Adrenal gland (tissue), 9 donors: ENCODE measurements at regions not wholly inside any gene's neighbourhood (a gene's known extent, or its start where the extent isn't known, plus 50 kb on each side); places are given as distances from the start of the nearest gene placed in this dataset.

Experiments
- DNase-seq, 7 donors: peaks; one replicate each; pipeline ENCODE4 v3.0.0-alpha.2; 2019 to 2020
- H3K27ac ChIP-seq, 5 donors: fragments of 200-600 bp; sonication (generic) in 4 of 5; 1 replicate in 3 of 5; 2 replicates in 2 of 5; pipeline versions ENCODE4 v1.5.1 to v1.8.0; 2016 to 2020; ENCODE audit warnings: mild to moderate bottlenecking in 1 of 5
- H3K27me3 ChIP-seq: fragments of 200-600 bp; 2 replicates; pipeline ENCODE4 v1.8.0; 2021
- H3K36me3 ChIP-seq, 2 donors: fragments of 200-600 bp; replicated peaks in 1 of 2; 1 replicate in 1 of 2; 2 replicates in 1 of 2; pipeline versions ENCODE4 v1.5.1 to v1.8.0; 2018 to 2022
- H3K4me1 ChIP-seq, 2 donors: fragments of 200-600 bp; replicated peaks in 1 of 2; 1 replicate in 1 of 2; 2 replicates in 1 of 2; pipeline versions ENCODE4 v1.5.1 to v1.8.0; 2018 to 2021
- H3K4me3 ChIP-seq, 4 donors: fragments of 200-600 bp; sonication (generic) in 3 of 4; one replicate each; pipeline ENCODE4 v1.5.1; 2016 to 2018
- H3K9me3 ChIP-seq, 3 donors: fragments of 200-600 bp; sonication (generic) in 1 of 3; replicated peaks in 1 of 3; 1 replicate in 2 of 3; 2 replicates in 1 of 3; pipeline versions ENCODE4 v1.5.1 to v1.8.0; 2016 to 2021
- POLR2A ChIP-seq, 2 donors: fragments of 450-650 bp; IDR thresholded peaks; one replicate each; pipeline ENCODE4 v1.6.1; 2017; ENCODE audit warnings: antibody characterized with exemption in 2 of 2, mild to moderate bottlenecking in 2 of 2, moderate library complexity in 1 of 2
- WGBS, 4 donors: extraction: QIAGEN DNeasy Blood & Tissue Kit in 2 of 4; methylation state at CpG; one replicate each; pipeline versions ENCODE4 v1.1.5 to v1.1.7; 2013 to 2017; 5-methylcytosine and 5-hydroxymethylcytosine counted together
- intact Hi-C, 2 donors: fragments of 100-400 bp; cut with DNase I; formaldehyde crosslinking; loops; one replicate each; pipeline versions ENCODE4 v1.14.1 to v1.15.0; 2022 to 2023
- TF ChIP-seq, protein P1 (sequence below), 6 experiments: fragments of 450-650 bp in 4 of 6; fragments of 200-600 bp in 2 of 6; sonication (generic) in 1 of 6; IDR thresholded peaks; 1 replicate in 5 of 6; 2 replicates in 1 of 6; pipeline versions ENCODE4 v1.5.1 to v1.8.0; 2016 to 2021; ENCODE audit warnings: antibody characterized with exemption in 6 of 6, mild to moderate bottlenecking in 2 of 6, moderate library complexity in 1 of 6
- donor health status: healthy with polysubstance abuse.
- donor health status: Bipolar disorder and iron deficiency.
- donor health status: DM: yes; HTN: yes; CAD: no.
- donor health status: DM: no; HTN: no; CAD: no.
- donor health status: DM: no; HTN: no; CAD: no.

DNA sequence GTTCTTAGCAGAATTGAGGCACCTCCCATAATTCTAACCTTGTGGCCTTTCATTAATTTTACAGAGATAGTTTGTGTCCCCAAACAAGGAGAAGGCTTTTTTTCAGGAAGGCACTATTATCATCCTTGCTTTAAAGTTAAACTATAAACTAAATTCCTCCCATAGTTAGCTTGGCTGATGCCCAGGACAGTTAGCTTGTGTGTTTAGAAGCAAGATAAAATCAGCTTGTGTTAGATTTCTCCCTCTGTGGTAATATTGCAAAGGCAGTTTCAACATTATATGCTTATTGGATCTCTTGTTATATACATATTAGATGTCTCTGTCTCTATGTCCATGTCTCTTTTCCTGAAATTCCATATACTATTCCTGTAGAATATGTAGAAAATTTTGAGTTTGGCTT lies 342.7 kb downstream of the TBC1D4 start:
- DNase-seq, result no peak
- no peak overlapping the region for H3K4me3 ChIP-seq
- no peaks in the 10 kb centered on the region for H3K9me3 ChIP-seq
- intact Hi-C loops, result no loop called here
- TF ChIP-seq, protein P1, sequence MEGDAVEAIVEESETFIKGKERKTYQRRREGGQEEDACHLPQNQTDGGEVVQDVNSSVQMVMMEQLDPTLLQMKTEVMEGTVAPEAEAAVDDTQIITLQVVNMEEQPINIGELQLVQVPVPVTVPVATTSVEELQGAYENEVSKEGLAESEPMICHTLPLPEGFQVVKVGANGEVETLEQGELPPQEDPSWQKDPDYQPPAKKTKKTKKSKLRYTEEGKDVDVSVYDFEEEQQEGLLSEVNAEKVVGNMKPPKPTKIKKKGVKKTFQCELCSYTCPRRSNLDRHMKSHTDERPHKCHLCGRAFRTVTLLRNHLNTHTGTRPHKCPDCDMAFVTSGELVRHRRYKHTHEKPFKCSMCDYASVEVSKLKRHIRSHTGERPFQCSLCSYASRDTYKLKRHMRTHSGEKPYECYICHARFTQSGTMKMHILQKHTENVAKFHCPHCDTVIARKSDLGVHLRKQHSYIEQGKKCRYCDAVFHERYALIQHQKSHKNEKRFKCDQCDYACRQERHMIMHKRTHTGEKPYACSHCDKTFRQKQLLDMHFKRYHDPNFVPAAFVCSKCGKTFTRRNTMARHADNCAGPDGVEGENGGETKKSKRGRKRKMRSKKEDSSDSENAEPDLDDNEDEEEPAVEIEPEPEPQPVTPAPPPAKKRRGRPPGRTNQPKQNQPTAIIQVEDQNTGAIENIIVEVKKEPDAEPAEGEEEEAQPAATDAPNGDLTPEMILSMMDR (IDR thresholded peaks at IDR 0.05), result no peak
- no peak for TF ChIP-seq POLR2A (IDR thresholded peaks at IDR 0.05)
- H3K27me3 ChIP-seq, result no peaks in the 10 kb centered on the region
- no peaks in the 10 kb centered on the region for H3K36me3 ChIP-seq
- H3K27ac ChIP-seq, result no peak overlapping the region
- H3K4me1 ChIP-seq, result no peaks in the 10 kb centered on the region

- H3K27me3 ChIP-seq, result no peaks in the 10 kb centered on the region
- TF ChIP-seq, protein P1 (IDR thresholded peaks at IDR 0.05), result no peak
- TF ChIP-seq POLR2A (IDR thresholded peaks at IDR 0.05), result no peak
- DNase-seq, result no peak
- H3K36me3 ChIP-seq, result no peaks in the 10 kb centered on the region
- no peak overlapping the region for H3K27ac ChIP-seq
- no peaks in the 10 kb centered on the region for H3K9me3 ChIP-seq
- no peaks in the 10 kb centered on the region for H3K4me1 ChIP-seq
- intact Hi-C loops, result no loop called here
- WGBS, 4 donors, result 48 to 57% (median 54%) methylated on average over 3 of the region's 3 CpGs
- H3K4me3 ChIP-seq, result no peak overlapping the region
Observed at GRCh38 chr13:75137911-75138571, 343.9 kb downstream of the TBC1D4 start.

DNA sequence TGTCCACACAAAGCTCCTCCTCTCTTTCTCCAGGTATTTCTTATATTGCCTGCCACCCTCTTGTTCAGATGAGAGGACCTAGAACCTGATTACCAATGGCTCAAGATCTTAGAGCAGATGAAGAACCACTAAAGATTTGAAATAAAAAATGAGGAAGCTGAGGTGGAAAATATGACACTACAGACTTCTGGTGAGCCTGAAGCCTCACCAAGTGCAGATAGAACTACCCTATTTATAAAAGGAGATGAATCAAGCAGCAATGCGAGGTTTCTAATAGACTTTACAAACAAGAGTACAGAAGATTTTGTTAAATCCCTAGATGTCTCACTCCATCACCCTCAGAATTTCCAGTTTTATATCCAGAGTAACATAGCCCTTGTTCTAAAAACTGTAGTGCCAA lies 345.8 kb downstream of the TBC1D4 start:
- Histone ChIP-seq H3K36me3 (no peaks in the 10 kb centered on the region), H3K27ac (no peak overlapping the region), H3K4me3 (no peak overlapping the region), H3K27me3 (no peaks in the 10 kb centered on the region), H3K9me3 (no peaks in the 10 kb centered on the region), H3K4me1 (no peaks in the 10 kb centered on the region)
- WGBS, 4 donors, result 56 to 80% (median 71%) methylated on average over 1 of the region's 1 CpG
- intact Hi-C loops, result no loop called here
- DNase-seq, result no peak
- no peak for TF ChIP-seq POLR2A (IDR thresholded peaks at IDR 0.05)
- TF ChIP-seq, protein P1 (IDR thresholded peaks at IDR 0.05), result no peak

DNA sequence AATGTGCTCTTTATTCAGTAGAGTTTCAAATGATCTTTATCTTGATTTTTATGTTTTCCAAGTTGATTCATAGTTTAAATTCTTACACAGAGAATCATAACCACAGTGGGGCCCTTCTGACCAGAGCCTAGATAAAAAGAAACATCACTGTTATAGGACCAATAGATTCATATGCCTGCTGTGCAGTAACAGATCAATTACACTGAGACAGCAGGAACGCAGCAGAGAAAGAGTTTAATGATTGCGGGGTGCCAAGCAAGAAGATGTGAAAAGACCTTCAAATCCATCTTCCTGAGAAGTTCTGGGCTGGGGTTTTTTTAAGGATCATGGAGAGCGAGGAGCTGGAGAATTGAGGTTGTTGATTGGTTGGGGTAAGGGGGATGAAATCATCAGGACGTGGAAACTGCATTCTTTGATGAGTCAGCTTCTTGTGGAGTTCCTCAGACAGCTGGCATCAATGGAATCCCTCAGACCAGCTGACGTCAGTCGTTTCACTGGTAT lies 346.6 kb downstream of the TBC1D4 start:
- intact Hi-C loops, result no loop called here
- no peak overlapping the region for H3K4me3 ChIP-seq
- H3K27me3 ChIP-seq, result no peaks in the 10 kb centered on the region
- DNase-seq, result no peak
- 61 to 74% (median 70%) methylated on average over 6 of the region's 6 CpGs for WGBS, 4 donors
- no peak for TF ChIP-seq POLR2A (IDR thresholded peaks at IDR 0.05)
- TF ChIP-seq, protein P1 (IDR thresholded peaks at IDR 0.05), result no peak
- H3K36me3 ChIP-seq, result no peaks in the 10 kb centered on the region
- no peaks in the 10 kb centered on the region for H3K9me3 ChIP-seq
- no peaks in the 10 kb centered on the region for H3K4me1 ChIP-seq
- H3K27ac ChIP-seq, result no peak overlapping the region
